ENCODE measurements at regions not wholly inside any gene's neighbourhood (a gene's known extent, or its start where the extent isn't known, plus 50 kb on each side); places are given as distances from the start of the nearest gene placed in this dataset.

DNA sequence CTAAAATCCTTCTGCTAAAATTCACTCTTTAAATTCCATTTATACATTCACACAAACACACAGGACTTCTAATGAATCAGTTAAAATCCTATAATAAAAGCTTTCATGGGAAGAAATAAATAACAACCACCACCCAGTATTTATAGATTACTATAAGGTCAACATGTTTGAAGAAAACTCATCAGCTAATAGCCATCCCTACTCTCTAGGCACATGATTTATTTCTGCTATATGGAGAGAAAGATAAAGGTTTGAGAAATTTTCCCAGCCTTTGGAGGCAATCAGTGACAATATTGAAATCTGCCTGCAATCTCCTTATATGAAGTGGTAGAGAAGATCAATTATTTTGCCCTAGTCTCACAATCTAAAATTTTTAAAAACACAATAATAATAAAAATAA, 1038.9 kb upstream of the DIAPH2 start:
- TF ChIP-seq, protein P1, sequence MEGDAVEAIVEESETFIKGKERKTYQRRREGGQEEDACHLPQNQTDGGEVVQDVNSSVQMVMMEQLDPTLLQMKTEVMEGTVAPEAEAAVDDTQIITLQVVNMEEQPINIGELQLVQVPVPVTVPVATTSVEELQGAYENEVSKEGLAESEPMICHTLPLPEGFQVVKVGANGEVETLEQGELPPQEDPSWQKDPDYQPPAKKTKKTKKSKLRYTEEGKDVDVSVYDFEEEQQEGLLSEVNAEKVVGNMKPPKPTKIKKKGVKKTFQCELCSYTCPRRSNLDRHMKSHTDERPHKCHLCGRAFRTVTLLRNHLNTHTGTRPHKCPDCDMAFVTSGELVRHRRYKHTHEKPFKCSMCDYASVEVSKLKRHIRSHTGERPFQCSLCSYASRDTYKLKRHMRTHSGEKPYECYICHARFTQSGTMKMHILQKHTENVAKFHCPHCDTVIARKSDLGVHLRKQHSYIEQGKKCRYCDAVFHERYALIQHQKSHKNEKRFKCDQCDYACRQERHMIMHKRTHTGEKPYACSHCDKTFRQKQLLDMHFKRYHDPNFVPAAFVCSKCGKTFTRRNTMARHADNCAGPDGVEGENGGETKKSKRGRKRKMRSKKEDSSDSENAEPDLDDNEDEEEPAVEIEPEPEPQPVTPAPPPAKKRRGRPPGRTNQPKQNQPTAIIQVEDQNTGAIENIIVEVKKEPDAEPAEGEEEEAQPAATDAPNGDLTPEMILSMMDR (IDR thresholded peaks at IDR 0.05 in 4 of 5, conservative IDR thresholded peaks at IDR 0.05 in 1 of 5), result no peak
- no peak for TF ChIP-seq POLR2A (IDR thresholded peaks at IDR 0.05)
